ENCODE measurements at regions not wholly inside any gene's neighbourhood (a gene's known extent, or its start where the extent isn't known, plus 50 kb on each side); places are given as distances from the start of the nearest gene placed in this dataset.
"Not testable (repeated sequence)": the region's sequence is repeated elsewhere in the genome, so short reads cannot be mapped to it uniquely, and the experiment has no call there.

DNA sequence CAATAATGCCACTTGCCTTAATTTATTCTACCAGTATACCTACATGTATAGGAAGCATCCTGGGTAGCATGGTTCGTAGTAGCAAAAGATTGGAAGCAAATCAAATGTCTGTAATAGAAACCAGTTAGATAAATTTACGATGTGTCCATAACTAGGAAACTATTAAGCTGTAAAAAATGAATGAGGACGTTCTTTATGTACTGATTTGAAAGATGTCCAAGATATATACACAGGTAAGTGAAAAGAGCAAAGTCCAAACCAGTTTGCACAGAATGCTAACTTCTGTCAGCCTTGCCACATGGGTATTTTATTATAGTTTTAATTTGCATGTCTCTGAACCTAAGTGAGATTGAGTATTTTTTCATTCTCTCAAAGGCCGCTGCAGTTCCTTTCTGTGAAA lies 251.8 kb upstream of the IRF2BP2 start:
- DNase-seq (ENCODE audit: low spot score) = no peak

DNA sequence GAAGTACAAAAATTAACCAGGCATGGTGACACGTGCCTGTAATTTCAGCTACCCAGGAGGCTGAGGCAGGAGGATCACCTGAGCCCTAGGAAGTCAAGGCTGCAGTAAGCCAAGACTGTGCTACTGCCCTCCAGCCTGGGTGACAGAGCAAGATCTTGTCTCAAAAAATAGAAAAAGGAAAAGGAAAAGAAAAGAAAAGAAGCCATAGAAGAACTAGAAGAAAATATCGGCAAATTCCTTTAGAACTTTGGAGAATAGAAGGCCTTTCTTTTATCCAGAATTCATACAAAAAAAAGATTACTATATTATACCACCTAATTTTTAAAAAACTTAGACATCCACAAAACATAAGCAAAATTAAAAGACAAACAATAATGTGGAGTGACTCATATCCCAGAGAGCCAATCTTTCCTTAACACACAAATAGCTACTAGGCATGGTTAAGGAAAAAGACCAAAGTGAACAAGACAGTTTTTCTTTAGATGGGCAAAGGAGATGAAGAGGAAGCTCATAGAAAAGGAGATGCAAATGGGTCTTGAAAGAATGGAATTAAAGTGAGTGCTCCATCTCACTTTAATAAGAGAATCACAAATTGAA lies 251.1 kb upstream of the IRF2BP2 start:
- DNase-seq (ENCODE audit: low spot score) = no peak

DNA sequence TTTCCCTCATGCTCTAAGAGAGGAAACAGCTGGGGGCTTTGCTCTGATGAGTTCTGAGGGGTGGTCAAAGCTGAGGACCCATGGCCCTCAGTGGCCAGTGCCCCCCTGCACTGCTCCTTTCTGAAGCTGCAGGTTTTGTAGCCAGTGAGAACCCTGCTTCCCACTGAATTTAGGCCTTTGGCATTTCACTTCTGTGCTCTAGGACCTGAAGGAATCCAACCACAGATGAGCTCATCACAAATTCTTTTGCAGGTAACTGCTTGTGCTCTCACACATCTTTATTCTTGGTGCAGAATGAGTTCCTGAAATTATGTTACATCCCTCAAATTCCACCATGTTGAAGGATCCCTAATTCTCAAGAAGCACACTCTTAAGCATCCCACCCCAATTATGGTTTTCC lies 248.7 kb upstream of the IRF2BP2 start:
- DNase-seq (ENCODE audit: low spot score) = no peak

DNA sequence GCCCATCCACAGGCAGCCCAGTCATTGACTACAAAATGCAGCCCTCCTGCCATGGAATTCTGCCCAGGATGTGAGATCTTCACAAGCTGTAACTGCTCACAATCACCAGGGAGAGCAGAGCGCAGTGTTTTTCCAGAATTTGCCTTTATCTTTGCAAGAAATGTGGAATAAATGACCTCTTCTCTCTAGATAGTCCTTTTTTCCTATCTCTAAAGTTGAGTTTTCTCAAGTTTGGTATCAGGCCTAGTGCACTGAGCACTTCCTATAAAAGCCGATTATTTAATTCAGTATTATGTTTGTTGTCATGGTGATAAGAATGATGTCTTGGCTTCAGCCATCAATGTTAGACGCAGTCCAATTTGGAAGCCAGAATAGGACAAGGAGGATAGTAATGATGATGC lies 246.9 kb upstream of the IRF2BP2 start:
- DNase-seq (ENCODE audit: low spot score) = no peak

DNA sequence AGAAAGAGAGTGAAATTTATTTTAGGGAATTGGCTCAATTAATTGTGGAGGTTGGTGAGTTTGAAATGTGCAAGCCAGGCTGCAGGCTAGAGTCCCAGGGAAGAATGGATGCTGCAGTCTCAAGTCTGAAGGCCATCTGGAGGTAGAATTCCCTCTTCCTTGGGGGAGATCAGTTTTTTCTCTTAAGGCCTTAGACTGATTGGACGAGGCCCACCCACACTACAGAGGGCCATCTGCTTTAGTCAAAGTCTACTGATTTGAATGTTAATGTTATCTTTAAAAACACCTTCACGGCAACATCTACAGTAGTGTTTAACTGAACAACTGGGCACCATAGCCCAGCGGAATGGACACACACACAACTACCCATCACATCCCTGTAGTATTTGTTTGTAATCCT lies 245.9 kb upstream of the IRF2BP2 start:
- DNase-seq (ENCODE audit: low spot score) = no peak

DNA sequence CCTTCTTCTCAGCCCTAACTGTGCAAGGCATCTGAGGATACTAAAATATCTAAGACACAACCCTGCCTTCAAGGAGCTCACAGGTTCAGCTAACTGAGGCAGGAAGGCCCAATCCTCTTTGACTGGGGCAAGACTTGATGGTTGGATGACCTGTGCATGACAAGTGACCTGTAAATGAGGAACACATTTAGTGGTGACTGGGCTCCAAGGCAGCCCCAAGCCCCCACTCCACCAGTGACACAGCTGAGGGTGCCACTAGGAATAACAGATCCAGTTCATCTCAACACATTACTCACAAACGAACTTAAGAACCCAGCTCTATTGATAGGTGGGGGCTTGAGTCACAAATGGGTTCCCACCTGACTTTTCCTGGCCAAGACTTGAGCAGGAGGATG lies 244.7 kb upstream of the IRF2BP2 start:
- no peak for DNase-seq (ENCODE audit: low spot score)

DNA sequence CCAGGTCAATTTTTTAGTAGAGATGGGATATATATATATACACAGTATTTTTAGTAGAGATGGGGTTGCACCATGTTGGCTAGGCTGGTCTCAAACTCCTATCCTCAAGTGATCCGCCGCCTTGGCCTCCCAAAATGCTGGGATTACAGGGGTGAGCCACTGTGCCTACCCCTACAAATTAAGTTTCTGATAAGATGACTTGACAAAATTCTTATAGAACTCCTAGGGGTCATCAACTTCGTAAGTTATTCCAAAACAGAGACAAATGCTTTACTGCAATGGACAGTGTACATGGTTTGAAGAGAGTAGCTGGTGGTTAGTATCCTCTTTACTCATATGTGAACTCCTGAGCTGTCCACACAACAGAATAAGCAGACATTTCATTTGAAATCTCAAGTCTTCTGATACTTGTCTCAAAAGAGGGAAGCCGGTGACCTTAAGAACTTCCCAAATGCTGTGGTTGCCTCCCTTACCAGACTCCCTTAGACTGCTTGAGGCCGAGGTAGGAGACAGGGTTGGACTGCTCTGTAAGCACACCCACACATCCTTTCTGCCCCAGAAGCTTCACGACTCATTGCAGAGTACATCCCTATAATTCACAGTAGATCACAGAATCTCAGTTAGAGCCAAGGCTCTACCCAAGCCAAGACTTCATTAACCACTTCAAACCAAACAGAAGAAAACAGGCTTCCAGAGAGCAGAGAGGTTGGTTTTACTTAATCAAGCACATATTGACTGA lies 244.1 kb upstream of the IRF2BP2 start:
- no peak for DNase-seq (ENCODE audit: low spot score)

DNA sequence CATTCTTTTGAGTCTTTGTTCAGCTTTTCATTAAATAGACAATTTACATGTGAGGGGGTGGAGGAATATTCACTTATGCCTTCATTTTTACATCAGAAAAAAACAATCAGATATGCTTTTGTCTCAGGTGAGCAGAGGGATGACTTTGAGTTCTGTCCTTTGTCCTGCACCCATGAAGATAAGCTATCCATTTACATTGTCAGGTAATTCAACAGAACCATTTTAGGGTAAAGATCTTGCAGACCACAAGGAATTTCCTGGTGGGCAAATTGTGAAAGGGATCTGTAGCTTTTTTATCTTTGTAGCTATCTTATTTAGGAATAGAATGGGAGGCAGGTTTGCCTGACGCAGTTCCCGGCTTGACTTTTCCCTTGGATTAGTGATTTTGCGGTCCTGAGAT lies 242.7 kb upstream of the IRF2BP2 start:
- DNase-seq (ENCODE audit: low spot score) = no peak

DNA sequence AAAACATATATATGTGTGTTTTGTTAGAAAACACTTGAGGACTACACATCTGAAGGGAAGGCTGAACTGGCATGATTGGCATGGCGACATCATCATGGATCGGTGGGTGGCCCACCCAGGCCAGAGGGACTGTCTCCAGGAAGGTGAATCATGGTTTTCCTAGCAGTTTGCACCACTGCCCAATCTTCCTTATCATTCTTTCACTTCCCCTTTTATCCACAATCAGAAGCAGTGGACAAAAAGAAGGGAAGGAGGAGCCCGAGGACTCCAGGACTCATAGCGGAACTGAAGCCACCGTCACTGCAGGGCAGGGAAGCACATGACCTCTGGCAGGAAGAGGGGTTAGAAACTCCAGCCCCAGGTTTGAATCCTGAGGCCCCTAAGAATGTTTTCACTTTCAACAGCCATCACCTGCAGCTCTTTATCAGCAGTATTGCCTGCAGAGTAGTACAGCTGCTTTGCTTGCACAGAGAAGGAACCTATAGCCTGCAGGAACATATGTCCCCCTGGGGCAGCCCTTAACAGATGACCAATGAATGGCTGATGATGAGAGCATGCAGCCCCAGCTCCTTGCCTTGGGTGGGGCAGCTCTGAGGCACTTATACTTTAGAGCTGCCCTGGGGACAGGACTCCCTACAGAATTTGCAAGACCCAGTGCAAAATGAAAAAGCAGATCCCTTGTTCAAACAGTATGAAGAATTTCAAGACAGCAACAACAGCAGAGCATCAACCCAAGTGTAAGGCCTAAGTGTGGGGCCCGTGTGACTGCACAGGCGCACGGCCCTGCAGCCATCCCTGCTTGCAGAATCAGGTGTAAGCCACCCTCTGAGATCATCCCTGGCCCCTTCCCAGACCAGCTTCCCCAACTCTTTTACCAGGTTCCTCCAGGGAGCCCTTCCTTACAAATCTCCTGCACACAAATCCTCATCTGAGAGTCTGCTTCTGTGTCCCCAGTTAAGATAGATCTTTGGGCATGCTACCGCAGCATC lies 241.8 kb upstream of the IRF2BP2 start:
- peak; percentile 48 for DNase-seq (ENCODE audit: low spot score)

DNA sequence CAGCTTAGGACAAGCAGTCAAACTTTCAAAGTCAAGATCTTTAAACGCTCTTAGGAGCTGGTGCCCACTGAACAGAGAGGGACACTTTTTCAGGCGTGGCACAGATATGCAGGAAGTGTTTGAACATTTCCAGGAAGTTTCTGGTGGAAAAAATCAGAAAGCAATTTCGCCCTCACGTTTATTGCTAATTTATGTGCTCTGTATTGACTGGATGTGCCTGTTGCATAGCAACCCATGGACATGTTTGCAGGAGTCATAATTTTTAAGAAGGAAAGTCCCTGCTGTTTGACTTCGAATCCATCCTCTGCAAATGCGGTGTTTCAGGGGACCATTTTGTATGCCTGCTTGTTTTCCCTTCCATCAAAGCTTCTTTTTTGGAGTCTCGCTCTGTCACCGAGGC lies 239.9 kb upstream of the IRF2BP2 start:
- DNase-seq (ENCODE audit: low spot score) = no peak

DNA sequence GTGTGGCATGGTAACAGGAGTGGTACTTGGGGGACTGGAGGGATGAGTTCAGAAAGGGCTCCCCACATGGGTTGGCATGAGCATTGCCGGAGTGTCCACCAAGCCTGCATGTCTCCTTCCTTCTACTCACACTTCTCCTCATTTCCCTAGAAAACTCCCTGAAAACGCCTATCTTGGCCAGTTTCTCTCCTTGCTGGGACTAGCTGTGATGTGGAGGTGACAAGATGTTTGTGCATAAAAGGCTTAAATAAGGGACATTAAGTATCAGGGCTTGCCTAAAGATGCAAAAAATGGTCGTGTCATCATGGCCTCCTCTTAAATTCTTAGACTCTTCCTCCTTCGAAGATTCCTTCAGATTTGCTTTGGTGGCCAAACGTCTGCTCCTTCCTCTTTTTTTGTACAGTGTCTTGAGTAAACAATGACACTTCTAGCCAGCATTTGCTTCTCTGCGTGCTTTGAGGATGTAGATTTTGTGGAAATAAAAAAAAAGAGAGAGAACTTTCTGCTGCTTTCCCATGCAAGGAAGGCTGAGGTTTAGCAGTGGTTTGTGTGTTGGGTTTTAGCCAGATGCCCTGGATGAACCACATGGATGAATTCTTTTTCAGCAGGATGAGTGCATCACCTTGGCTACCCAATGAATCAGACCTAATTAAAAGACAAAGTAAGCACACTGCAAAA lies 239.1 kb upstream of the IRF2BP2 start:
- DNase-seq (ENCODE audit: low spot score) = peak; percentile 37

DNA sequence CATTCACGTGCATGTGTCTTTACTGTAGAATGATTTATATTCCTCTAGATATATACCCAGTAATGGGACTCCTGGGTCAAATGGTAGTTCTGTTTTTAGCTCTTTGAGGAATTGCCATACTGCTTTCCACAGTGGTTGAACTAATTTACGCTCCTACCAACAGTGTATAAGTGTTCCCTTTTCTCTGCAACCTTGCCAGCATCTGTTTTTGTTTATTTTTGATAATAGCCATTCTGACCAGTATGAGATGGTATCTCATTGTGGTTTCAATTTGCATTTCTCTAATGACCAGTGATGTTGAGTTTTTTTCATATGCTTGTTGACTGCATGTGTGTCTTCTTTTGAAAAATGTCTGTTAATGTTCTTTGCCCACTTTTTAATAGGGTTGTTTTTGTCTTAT lies 236.8 kb upstream of the IRF2BP2 start:
- DNase-seq (ENCODE audit: low spot score) = not testable (repeated sequence)

DNA sequence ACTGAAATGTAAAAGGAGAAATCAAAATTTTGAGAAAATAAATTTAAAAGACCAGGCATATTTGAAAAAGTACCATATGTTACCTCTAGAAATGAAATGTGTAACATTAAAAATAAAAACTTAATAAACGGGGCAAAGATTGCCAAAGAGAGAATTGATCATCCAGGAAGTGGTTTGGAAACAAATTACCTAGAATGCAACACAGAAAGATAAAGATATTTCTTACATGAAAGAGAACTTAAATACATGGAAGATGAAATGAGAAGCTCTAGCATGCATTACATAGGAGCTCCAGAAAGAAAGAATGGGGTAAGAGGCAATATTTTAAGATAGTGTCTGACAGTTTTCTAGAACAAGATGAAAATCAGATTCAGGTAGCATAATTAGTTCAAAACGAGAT lies 235.9 kb upstream of the IRF2BP2 start:
- DNase-seq (ENCODE audit: low spot score) = no peak

DNA sequence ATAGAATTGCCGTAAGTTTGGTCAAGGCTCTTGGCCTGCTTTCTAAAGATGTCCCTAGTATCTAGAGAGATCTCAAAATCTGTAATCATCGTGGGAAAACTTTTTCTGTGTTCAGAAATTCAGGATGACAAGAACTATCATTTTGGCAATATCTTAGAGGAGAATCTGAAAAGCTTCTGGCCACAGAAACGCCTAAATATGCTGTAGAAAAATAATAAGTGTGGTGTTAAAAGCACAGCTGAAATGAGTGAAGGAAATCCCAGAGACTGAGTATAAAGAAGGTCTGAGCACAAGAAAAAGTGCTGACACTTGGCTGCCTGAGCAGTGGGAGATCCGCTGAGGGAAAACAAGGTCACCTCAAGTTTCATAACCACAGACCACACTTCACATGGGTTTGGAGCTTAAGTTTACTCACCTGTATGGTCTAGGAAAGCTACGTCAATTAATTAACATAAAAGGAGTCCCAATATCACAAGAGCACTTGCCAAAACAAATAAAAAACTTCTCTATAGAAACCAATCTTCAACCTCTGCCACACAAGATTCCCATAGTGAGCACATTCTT lies 235.2 kb upstream of the IRF2BP2 start:
- no peak for DNase-seq (ENCODE audit: low spot score)

DNA sequence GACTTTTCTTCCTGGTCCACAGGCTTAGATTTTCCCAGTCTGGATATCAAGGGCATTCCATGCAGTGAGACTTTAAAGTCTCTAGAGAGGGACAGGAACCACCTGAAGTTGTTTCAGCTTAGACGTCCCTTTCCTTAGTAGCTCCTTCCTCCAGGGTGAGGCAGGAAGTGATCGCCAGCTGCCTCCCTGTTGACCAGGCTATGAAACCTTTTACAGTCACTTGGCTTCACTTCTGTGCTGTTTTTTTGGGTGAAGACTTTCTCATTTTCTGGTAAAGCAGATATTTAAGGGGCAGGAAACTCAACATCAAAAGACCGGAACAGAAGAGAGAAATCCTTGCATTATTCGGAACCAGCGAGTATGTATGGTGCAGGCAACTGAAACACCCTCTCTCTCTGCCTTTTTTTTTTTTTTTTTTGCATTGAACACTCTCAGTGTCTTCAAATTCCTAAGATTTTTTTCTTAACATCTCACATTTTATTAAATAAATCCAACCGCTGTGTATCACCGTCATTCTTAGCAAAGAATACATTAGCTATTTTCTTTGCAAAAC lies 234.6 kb upstream of the IRF2BP2 start:
- no peak for DNase-seq (ENCODE audit: low spot score)

DNA sequence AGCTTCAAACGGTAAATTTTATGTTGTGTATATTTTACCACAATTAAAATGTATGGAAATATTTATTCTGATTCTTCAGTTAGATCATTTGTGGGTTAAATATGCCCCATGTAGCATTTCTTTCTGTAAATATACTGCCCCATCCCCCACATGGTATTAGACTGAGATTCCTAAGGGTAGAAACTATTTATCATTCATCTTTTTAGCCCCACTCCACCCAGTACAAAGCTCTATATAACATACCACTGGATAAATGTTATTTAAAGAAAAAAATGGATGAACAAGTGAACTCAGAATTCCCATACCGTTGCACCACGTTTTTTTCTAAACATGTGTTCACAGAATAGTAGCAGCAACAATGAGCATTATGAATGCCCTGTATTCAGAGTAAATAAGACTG lies 234.0 kb upstream of the IRF2BP2 start:
- DNase-seq (ENCODE audit: low spot score) = no peak

DNA sequence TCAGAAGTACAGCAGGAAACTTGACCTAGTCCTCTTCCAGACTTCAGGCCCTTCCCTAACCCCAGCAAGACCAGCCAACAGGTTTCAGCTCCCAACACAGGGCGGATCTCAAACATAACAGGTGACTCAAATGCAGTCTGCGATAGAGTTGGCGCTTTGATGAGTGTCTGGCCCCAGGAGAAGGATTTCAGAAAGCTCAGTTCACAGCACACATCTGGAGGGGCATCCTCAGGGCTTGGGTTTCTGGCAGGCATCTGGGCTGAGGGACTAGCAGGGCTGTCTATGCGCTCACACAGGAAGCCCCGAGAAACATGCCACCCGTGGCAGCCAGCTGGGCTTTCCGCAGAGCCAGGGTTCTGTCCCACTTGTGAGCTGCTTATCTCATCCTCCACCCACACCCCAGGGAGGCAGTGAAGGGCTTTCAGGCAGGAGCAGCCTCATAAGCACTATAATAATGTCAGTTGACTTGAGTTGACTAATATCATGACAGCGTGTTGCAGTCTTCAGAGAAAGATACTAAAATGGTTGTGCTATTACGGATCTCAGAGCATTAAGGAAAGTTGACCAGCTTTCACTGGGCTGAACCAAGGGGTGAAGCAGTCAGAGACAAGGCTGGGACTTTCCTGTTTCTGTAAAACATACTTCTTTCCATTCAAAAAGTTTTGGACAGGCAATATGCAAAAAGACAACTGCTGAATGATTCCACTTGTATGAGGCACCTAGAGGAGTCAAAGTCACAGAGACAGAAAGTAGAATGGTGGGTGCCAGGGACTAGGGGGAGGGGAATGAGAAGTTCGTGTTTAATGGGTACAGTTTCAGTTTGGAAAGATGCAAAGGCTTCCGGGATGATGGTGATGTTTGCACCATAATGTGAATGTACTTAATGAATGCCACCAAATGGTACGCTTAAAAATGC lies 233.0 kb upstream of the IRF2BP2 start:
- no peak for DNase-seq (ENCODE audit: low spot score)

DNA sequence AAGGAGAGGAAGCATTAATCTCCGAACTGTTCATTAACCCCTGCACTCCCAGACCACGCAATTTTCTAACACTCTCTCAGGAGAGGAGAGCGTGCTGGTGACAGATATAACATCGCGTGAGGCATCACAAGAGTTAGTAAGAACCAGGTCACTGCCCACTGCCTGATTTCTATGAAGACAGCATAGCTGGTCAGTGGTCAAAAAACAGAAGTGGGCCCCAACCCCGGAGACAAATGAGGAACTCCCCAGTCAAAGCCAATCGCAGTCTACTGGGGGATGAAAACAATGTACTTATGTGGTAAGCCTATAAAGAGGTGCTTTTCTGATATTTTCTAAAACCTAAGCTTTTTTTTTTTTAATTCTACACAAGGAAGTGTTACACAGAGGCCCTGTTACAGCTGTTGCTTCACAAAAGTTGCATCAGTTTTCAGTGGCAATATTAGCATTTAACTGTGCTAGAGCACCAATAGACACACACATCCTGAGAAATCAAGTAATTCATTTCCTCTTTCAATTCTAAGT lies 231.8 kb upstream of the IRF2BP2 start:
- DNase-seq (ENCODE audit: low spot score) = no peak

DNA sequence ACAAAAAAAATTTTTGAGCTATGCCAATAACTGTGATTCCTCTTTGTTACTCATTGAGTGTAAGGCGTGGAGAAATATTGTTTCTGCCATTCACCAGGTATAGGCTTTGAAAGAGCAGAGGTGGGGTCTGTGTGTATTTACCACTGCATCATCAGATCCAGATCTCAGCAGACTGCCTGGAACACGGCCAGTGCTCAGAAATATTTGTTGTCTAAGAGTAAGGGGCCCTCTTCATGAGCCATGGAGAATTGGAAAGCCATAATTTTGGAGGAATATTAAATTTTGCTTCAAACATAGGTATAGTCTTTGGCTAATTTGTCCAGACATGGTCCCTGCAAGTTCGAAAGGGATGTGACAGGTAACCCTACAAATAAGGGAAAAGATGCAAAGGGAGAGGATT lies 231.3 kb upstream of the IRF2BP2 start:
- no peak for DNase-seq (ENCODE audit: low spot score)

DNA sequence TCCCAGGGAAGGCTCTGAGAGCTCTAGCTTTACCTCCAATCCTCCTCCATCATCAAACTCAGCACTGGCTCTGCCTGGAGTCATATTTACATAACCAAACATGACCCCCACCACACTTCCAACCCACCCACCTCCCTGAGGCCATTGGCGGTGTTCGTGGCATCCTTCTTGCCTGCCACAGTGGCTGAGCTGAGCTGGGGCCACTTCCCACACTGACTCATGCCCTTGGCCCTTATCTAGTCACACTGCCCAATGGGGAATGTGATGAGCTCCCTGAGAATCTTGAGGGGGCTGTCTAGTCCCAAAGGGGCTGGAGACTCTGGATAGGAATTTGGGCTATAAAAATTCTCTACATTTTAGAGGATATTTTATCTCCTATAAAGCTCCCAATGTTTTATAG lies 230.9 kb upstream of the IRF2BP2 start:
- DNase-seq (ENCODE audit: low spot score) = no peak
